ENCODE measurements at regions not wholly inside any gene's neighbourhood (a gene's known extent, or its start where the extent isn't known, plus 50 kb on each side); places are given as distances from the start of the nearest gene placed in this dataset.

DNA sequence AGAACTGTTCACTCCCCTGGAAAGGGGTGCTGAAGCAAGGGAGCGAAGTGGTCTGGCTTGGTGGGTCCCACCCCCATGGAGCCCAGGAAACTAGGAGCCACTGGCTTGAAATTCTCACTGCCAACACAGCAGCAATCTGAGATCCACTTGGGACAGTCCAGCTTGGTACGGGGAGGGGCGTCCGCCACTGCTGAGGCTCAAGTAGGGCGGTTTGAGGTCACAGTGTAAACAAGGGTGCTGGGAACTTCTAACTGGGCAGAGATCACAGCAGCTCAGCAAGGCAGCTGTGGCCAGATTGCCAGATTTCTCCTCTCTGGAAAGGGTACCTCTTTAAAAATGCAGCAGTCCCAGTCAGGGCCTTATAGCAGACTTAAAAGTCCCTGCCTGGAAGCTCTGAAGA lies 53.9 kb upstream of the GALNTL6 start:
- Histone ChIP-seq H3K36me3 (ENCODE audit: control insufficient read depth in 5 of 5, insufficient read depth in 5 of 5, low read length in 5 of 5) (no peaks in the 10 kb centered on the region), H3K9me3 (ENCODE audit: control insufficient read depth in 5 of 5, low read length in 5 of 5) (no peaks in the 10 kb centered on the region), H3K4me1 (ENCODE audit: control insufficient read depth in 5 of 5, insufficient read depth in 5 of 5, low read length in 5 of 5) (no peaks in the 10 kb centered on the region)

DNA sequence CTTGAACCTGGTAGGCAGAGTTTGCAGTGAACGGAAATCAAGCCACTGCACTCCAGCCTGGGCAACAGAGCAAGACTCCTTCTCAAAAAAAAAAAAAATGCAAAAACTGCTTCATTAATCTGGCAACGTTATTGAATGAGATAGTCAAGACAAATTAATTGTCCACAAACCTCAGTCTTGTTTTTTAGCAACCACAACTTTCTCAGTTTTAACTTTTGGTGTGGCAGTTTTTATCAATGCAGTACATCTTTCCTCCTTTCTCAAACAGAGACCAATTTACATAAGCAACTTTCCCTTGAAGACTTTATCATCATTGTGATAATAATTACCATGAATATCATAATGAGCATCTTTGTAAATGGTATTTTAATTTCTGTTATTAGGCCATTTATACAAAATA lies 61.7 kb upstream of the GALNTL6 start:
- Histone ChIP-seq H3K4me3 (ENCODE audit: low read depth in 1 of 5, low read length in 5 of 5) (no peak overlapping the region), H3K27me3 (ENCODE audit: control insufficient read depth in 5 of 5, insufficient read depth in 4 of 5, low read length in 5 of 5) (no peaks in the 10 kb centered on the region), H3K4me1 (ENCODE audit: control insufficient read depth in 5 of 5, insufficient read depth in 5 of 5, low read length in 5 of 5) (no peaks in the 10 kb centered on the region), H3K36me3 (ENCODE audit: control insufficient read depth in 5 of 5, insufficient read depth in 5 of 5, low read length in 5 of 5) (no peaks in the 10 kb centered on the region), H3K27ac (ENCODE audit: low read depth, low read length) (no peak overlapping the region), H3K9me3 (ENCODE audit: control insufficient read depth in 5 of 5, low read length in 5 of 5) (no peaks in the 10 kb centered on the region), H3K9ac (ENCODE audit: low read length in 5 of 5) (no peak overlapping the region)

More for the DNA sequence above, 53.9 kb upstream of the GALNTL6 start:
- Histone ChIP-seq H3K27ac (ENCODE audit: low read depth, low read length) (no peak overlapping the region), H3K27me3 (ENCODE audit: control insufficient read depth in 5 of 5, insufficient read depth in 4 of 5, low read length in 5 of 5) (no peaks in the 10 kb centered on the region), H3K9ac (ENCODE audit: low read length in 5 of 5) (no peak overlapping the region), H3K4me3 (ENCODE audit: low read depth in 1 of 5, low read length in 5 of 5) (no peak overlapping the region)

DNA sequence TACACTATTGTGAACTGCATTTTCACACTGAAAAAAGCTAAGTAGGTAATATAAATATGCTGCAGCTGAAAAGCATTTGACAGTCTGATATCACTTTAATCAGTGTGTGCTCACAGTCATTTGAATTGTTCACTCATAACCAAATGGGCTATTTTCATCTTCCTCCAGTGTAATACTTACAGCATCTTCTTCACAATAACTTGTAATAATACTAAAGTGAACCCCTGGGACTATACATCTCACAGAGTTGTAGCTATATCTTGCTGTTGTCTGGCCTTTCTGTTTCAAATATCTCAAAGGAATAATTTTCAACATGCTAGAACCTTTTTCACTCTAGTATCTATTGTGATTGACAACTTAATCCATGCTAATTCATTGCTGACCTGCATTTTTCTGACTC lies 66.8 kb upstream of the GALNTL6 start:
- H3K9me3 ChIP-seq (ENCODE audit: control insufficient read depth in 5 of 5, low read length in 5 of 5), result no peaks in the 10 kb centered on the region
- H3K36me3 ChIP-seq (ENCODE audit: control insufficient read depth in 5 of 5, insufficient read depth in 5 of 5, low read length in 5 of 5), result no peaks in the 10 kb centered on the region
- H3K27ac ChIP-seq (ENCODE audit: low read depth, low read length), result no peak overlapping the region
- H3K9ac ChIP-seq (ENCODE audit: low read length in 5 of 5), result no peak overlapping the region
- H3K4me1 ChIP-seq (ENCODE audit: control insufficient read depth in 5 of 5, insufficient read depth in 5 of 5, low read length in 5 of 5), result no peaks in the 10 kb centered on the region
- no peaks in the 10 kb centered on the region for H3K27me3 ChIP-seq (ENCODE audit: control insufficient read depth in 5 of 5, insufficient read depth in 4 of 5, low read length in 5 of 5)
- no peak overlapping the region for H3K4me3 ChIP-seq (ENCODE audit: low read depth in 1 of 5, low read length in 5 of 5)

DNA sequence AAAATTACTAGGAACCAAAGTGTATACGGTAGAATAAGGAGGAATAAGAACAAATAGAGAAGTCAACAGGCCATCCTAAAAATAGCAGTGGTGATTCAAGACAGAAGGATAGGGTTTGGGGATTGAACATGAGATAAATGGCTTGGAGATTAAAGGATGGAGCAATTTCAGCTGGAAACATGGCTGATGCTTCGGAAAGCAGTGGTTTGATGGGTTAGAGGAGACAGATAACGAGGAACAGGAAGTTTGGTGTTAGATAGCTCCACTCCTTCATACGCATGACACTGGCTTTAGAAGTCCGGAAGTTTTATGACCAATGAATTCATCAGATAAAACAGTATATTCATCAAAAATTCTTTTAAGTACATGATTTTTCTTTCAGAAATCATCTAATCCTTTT lies 70.8 kb upstream of the GALNTL6 start:
- Histone ChIP-seq H3K9ac (ENCODE audit: low read length in 5 of 5) (no peak overlapping the region), H3K27me3 (ENCODE audit: control insufficient read depth in 5 of 5, insufficient read depth in 4 of 5, low read length in 5 of 5) (peaks cover 0 to 2% (median 0%) of the 10 kb centered on the region in 5 donors), H3K9me3 (ENCODE audit: control insufficient read depth in 5 of 5, low read length in 5 of 5) (no peaks in the 10 kb centered on the region), H3K4me3 (ENCODE audit: low read depth in 1 of 5, low read length in 5 of 5) (no peak overlapping the region), H3K4me1 (ENCODE audit: control insufficient read depth in 5 of 5, insufficient read depth in 5 of 5, low read length in 5 of 5) (no peaks in the 10 kb centered on the region), H3K36me3 (ENCODE audit: control insufficient read depth in 5 of 5, insufficient read depth in 5 of 5, low read length in 5 of 5) (no peaks in the 10 kb centered on the region), H3K27ac (ENCODE audit: low read depth, low read length) (no peak overlapping the region)

DNA sequence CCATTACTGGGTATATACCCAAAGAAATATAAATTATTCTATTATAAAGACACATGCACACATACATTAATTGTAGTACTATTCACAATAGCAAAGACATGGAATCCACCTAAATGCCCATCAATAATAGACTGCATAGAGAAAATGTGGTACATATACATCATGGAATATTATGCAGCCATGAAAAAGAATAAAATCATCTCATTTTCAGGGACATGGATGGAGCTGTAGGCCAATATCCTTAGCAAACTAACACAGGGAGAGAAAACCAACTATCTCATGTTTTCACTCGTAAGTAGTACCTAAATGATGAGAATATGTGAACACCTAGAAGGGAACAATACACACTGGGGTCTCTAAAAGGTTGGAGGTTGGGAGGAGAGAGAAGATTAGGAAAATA lies 86.0 kb upstream of the GALNTL6 start:
- Histone ChIP-seq H3K27me3 (ENCODE audit: control insufficient read depth in 5 of 5, insufficient read depth in 4 of 5, low read length in 5 of 5) (no peaks in the 10 kb centered on the region), H3K9ac (ENCODE audit: low read length in 5 of 5) (no peak overlapping the region), H3K9me3 (ENCODE audit: control insufficient read depth in 5 of 5, low read length in 5 of 5) (peaks cover 0 to 14% (median 7%) of the 10 kb centered on the region in 5 donors), H3K4me3 (ENCODE audit: low read depth in 1 of 5, low read length in 5 of 5) (no peak overlapping the region), H3K27ac (ENCODE audit: low read depth, low read length) (no peak overlapping the region), H3K36me3 (ENCODE audit: control insufficient read depth in 5 of 5, insufficient read depth in 5 of 5, low read length in 5 of 5) (no peaks in the 10 kb centered on the region), H3K4me1 (ENCODE audit: control insufficient read depth in 5 of 5, insufficient read depth in 5 of 5, low read length in 5 of 5) (no peaks in the 10 kb centered on the region)

DNA sequence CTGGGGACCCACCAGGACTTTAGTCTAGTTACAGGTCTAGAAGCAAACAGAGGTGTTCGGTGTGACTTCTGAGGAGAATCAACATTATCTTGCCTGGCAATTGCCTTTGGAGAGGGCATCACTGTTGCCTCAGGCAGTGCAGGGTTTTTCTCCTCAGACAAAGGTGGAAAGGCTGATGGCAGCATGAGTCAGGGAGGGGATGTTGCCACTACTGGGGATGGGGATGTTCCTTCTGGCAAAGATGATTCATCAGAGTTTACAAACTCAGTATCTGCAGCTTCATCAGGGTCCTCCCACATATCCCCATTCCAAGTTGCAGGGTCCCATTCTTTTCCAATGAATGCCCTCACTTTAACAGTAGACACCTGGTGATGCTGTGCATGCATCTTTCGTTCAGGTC lies 91.3 kb upstream of the GALNTL6 start:
- Histone ChIP-seq H3K4me1 (ENCODE audit: control insufficient read depth in 5 of 5, insufficient read depth in 5 of 5, low read length in 5 of 5) (no peaks in the 10 kb centered on the region), H3K27me3 (ENCODE audit: control insufficient read depth in 5 of 5, insufficient read depth in 4 of 5, low read length in 5 of 5) (no peaks in the 10 kb centered on the region), H3K9ac (ENCODE audit: low read length in 5 of 5) (no peak overlapping the region), H3K27ac (ENCODE audit: low read depth, low read length) (no peak overlapping the region), H3K36me3 (ENCODE audit: control insufficient read depth in 5 of 5, insufficient read depth in 5 of 5, low read length in 5 of 5) (no peaks in the 10 kb centered on the region), H3K9me3 (ENCODE audit: control insufficient read depth in 5 of 5, low read length in 5 of 5) (peaks cover 0 to 5% (median 0%) of the 10 kb centered on the region in 5 donors), H3K4me3 (ENCODE audit: low read depth in 1 of 5, low read length in 5 of 5) (no peak overlapping the region)

DNA sequence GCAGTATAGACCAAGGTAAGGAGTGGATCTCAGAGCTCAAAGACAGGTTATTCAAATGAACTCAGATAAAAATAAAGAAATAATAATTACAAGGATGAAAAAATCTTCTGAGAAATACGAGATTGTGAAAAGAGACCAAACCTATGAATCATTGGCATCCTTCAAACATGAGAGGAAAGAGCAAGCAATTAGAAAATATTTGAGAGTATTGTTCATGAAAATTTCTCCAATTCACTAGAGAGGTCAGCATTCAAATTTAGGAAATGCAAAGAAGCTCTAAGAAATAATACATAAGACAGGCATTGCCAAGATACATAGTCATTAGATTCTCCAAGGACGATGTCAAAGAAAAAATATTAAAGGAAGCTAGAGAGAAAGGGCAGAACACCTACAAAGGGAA lies 93.5 kb upstream of the GALNTL6 start:
- no peaks in the 10 kb centered on the region for H3K27me3 ChIP-seq (ENCODE audit: control insufficient read depth in 5 of 5, insufficient read depth in 4 of 5, low read length in 5 of 5)
- H3K4me1 ChIP-seq (ENCODE audit: control insufficient read depth in 5 of 5, insufficient read depth in 5 of 5, low read length in 5 of 5), result no peaks in the 10 kb centered on the region
- no peak overlapping the region for H3K27ac ChIP-seq (ENCODE audit: low read depth, low read length)
- no peaks in the 10 kb centered on the region for H3K36me3 ChIP-seq (ENCODE audit: control insufficient read depth in 5 of 5, insufficient read depth in 5 of 5, low read length in 5 of 5)
- no peak overlapping the region for H3K4me3 ChIP-seq (ENCODE audit: low read depth in 1 of 5, low read length in 5 of 5)
- H3K9me3 ChIP-seq (ENCODE audit: control insufficient read depth in 5 of 5, low read length in 5 of 5), result peaks cover 0 to 14% (median 4%) of the 10 kb centered on the region in 5 donors
- H3K9ac ChIP-seq (ENCODE audit: low read length in 5 of 5), result no peak overlapping the region

DNA sequence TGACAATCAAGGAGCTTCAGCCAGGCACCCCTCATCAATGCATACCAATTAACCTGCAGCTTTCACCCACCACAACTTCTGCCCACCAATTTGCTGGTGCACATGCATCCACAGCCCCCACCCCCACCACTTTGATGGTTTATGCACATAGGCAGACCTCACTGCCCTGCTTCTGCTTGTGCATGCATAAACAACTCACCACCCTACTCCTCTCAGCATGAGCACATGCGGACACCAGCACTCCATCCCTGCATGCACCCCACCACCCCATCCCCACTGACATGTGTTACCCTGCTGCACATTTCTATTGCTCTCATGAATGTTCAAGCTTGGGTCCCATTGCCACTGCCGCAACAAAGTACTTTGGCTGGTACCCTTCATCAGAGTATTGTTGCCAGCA lies 94.5 kb upstream of the GALNTL6 start:
- no peak overlapping the region for H3K27ac ChIP-seq (ENCODE audit: low read depth, low read length)
- peaks cover 0 to 15% (median 4%) of the 10 kb centered on the region in 5 donors for H3K9me3 ChIP-seq (ENCODE audit: control insufficient read depth in 5 of 5, low read length in 5 of 5)
- H3K27me3 ChIP-seq (ENCODE audit: control insufficient read depth in 5 of 5, insufficient read depth in 4 of 5, low read length in 5 of 5), result no peaks in the 10 kb centered on the region
- H3K36me3 ChIP-seq (ENCODE audit: control insufficient read depth in 5 of 5, insufficient read depth in 5 of 5, low read length in 5 of 5), result no peaks in the 10 kb centered on the region
- no peak overlapping the region for H3K9ac ChIP-seq (ENCODE audit: low read length in 5 of 5)
- no peaks in the 10 kb centered on the region for H3K4me1 ChIP-seq (ENCODE audit: control insufficient read depth in 5 of 5, insufficient read depth in 5 of 5, low read length in 5 of 5)
- no peak overlapping the region for H3K4me3 ChIP-seq (ENCODE audit: low read depth in 1 of 5, low read length in 5 of 5)

DNA sequence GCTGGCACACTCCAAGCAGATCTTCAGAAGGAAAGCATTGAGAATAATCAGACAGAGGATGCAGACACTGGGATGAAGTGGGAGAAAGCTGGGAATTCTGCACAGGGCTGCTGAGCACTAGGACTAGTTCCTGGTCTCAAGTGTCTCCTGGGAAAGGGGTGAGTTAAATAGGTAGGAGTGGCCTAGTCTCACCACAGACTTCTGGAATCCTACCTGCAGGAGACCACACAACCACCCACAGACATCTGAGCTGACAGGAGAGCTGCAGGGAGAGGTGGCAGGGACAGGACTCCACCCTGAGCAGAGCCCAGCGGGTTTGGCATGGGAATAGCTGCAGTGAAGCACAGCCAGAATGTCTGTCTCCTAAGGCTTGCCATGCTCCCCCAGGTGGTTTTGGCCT lies 95.1 kb upstream of the GALNTL6 start:
- no peak overlapping the region for H3K4me3 ChIP-seq (ENCODE audit: low read depth in 1 of 5, low read length in 5 of 5)
- no peaks in the 10 kb centered on the region for H3K4me1 ChIP-seq (ENCODE audit: control insufficient read depth in 5 of 5, insufficient read depth in 5 of 5, low read length in 5 of 5)
- no peaks in the 10 kb centered on the region for H3K36me3 ChIP-seq (ENCODE audit: control insufficient read depth in 5 of 5, insufficient read depth in 5 of 5, low read length in 5 of 5)
- H3K9ac ChIP-seq (ENCODE audit: low read length in 5 of 5), result no peak overlapping the region
- H3K27me3 ChIP-seq (ENCODE audit: control insufficient read depth in 5 of 5, insufficient read depth in 4 of 5, low read length in 5 of 5), result no peaks in the 10 kb centered on the region
- no peak overlapping the region for H3K27ac ChIP-seq (ENCODE audit: low read depth, low read length)
- peaks cover 0 to 15% (median 4%) of the 10 kb centered on the region in 5 donors for H3K9me3 ChIP-seq (ENCODE audit: control insufficient read depth in 5 of 5, low read length in 5 of 5)

DNA sequence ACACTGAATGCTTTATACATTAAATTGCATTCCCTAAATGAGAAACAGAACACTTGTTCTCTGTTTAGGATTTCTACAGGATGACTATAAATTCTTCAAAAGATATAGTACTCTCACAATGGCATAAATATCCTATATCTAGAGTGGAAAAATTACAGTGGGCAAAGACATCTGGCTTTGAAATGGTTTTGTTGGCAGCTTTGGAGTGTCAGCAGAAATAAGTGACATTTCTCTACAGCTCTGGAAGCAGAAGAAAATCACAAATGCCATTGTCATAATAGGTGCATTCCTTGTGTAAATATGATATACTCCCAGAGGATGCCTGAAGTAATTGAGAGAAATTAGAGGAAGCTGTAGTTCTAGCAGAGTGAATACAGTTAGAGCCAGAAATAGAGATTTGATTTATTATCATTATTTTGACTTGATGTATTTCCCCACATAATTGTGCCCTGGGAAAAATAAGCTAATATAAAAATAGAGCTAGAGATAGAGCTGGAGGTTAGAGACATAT lies 95.9 kb upstream of the GALNTL6 start:
- no peak overlapping the region for H3K4me3 ChIP-seq (ENCODE audit: low read depth in 1 of 5, low read length in 5 of 5)
- H3K4me1 ChIP-seq (ENCODE audit: control insufficient read depth in 5 of 5, insufficient read depth in 5 of 5, low read length in 5 of 5), result no peaks in the 10 kb centered on the region
- no peak overlapping the region for H3K27ac ChIP-seq (ENCODE audit: low read depth, low read length)
- no peaks in the 10 kb centered on the region for H3K36me3 ChIP-seq (ENCODE audit: control insufficient read depth in 5 of 5, insufficient read depth in 5 of 5, low read length in 5 of 5)
- H3K9me3 ChIP-seq (ENCODE audit: control insufficient read depth in 5 of 5, low read length in 5 of 5), result peaks cover 0 to 15% (median 4%) of the 10 kb centered on the region in 5 donors
- no peaks in the 10 kb centered on the region for H3K27me3 ChIP-seq (ENCODE audit: control insufficient read depth in 5 of 5, insufficient read depth in 4 of 5, low read length in 5 of 5)
- no peak overlapping the region for H3K9ac ChIP-seq (ENCODE audit: low read length in 5 of 5)

DNA sequence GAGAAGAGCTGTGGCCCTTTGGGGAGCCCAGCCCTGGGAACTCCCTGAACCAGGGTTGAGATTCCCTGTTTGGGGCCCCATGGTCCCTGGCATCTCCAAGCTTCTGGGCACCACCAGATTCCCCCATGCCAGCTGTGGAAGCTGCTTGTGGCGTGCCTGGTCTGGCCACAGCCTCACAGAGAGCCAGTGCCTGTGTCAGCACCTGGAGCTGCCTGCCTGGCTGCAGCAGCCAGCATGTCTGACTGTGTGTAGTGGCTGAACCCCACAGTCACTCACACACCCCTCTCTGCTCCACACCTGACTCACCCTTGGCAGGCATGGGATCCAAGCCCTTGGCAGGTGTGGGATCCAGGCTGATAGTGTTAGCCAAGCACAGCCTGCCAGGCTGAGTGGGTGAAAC lies 97.2 kb upstream of the GALNTL6 start:
- Histone ChIP-seq H3K27me3 (ENCODE audit: control insufficient read depth in 5 of 5, insufficient read depth in 4 of 5, low read length in 5 of 5) (no peaks in the 10 kb centered on the region), H3K4me3 (ENCODE audit: low read depth in 1 of 5, low read length in 5 of 5) (no peak overlapping the region), H3K4me1 (ENCODE audit: control insufficient read depth in 5 of 5, insufficient read depth in 5 of 5, low read length in 5 of 5) (no peaks in the 10 kb centered on the region), H3K9me3 (ENCODE audit: control insufficient read depth in 5 of 5, low read length in 5 of 5) (peaks cover 0 to 15% (median 0%) of the 10 kb centered on the region in 5 donors), H3K9ac (ENCODE audit: low read length in 5 of 5) (no peak overlapping the region), H3K27ac (ENCODE audit: low read depth, low read length) (no peak overlapping the region), H3K36me3 (ENCODE audit: control insufficient read depth in 5 of 5, insufficient read depth in 5 of 5, low read length in 5 of 5) (no peaks in the 10 kb centered on the region)
